K562 (cell line): ENCODE measurements at regions not wholly inside any gene's neighbourhood (a gene's known extent, or its start where the extent isn't known, plus 50 kb on each side); places are given as distances from the start of the nearest gene placed in this dataset.

Experiments used
- ATAC-seq: fragments of 200-7000 bp; cut with Tn5 transposase; 3 replicates; pipeline ENCODE4 v1.9.1; 2020; ENCODE audit warnings: moderate library complexity
- BruUV-seq: library from RNA; stranded (reverse); fragments of 400-500 nt; replicated peaks from 2 replicates; lab custom pipeline; 2021; lab: Mats Ljungman, UMichigan
- CTCF ChIA-PET: fragments of 300-600 bp; formaldehyde crosslinking; extraction: SDS; loops from one replicate; lab custom pipeline; 2021; ENCODE audit warnings: low intra/inter-chr PET ratio; lab: Yijun Ruan, JAX
- POLR2A ChIA-PET: fragments of 300-600, 350-650 bp; sonication (Branson Sonifier 250); formaldehyde crosslinking; extraction: SDS; loops from one replicate; lab custom pipeline; 2021; ENCODE audit warnings: antibody characterized with exemption, inconsistent platforms; lab: Yijun Ruan, JAX
- DNase-seq, 4 experiments: peaks; one replicate each; pipeline versions ENCODE4 v3.0.0 to v3.0.0-alpha.2; 2011 to 2018; ENCODE audit warnings: low spot score in 3 of 4, mixed read lengths in 3 of 4; ENCODE audit errors: extremely low read depth in 1 of 4
- FAIRE-seq: peaks from 2 replicates; lab custom pipeline; 2011; peaks lifted over from hg19 to GRCh38; lab: Jason Lieb, UNC
- H2AFZ ChIP-seq: 2 replicates; pipeline ENCODE4 v1.6.0; 2011; ENCODE audit warnings: low read depth, low read length, control low read depth, inconsistent platforms
- H3K27ac ChIP-seq: fragments of 200-600 bp; 3 replicates; pipeline ENCODE4 v1.8.0; 2011; ENCODE audit warnings: low read depth, mild to moderate bottlenecking, control low read depth, inconsistent platforms, low read length, moderate library complexity, mixed read lengths; ENCODE audit errors: extremely low read depth
- H3K27me3 ChIP-seq, 2 experiments: fragments of 300-600 bp in 1 of 2; 2 replicates in 1 of 2; 3 replicates in 1 of 2; pipeline versions ENCODE4 v1.6.0 to v1.8.0; 2011; ENCODE audit warnings: inconsistent platforms in 2 of 2, low read length in 2 of 2, mild to moderate bottlenecking in 1 of 2, mixed read lengths in 1 of 2, moderate library complexity in 1 of 2; ENCODE audit not compliant: control insufficient read depth in 2 of 2, insufficient read depth in 2 of 2
- H3K36me3 ChIP-seq: fragments of 300-600 bp; 3 replicates; pipeline ENCODE4 v1.8.0; 2011; ENCODE audit warnings: mild to moderate bottlenecking, low read length, inconsistent platforms; ENCODE audit not compliant: control insufficient read depth, insufficient read depth
- H3K4me1 ChIP-seq, 2 experiments: fragments of 200-600 bp in 1 of 2; replicated peaks in 1 of 2; 2 replicates in 1 of 2; 3 replicates in 1 of 2; pipeline versions ENCODE4 v1.5.1 to v1.8.0; 2011; ENCODE audit warnings: inconsistent platforms in 2 of 2, low read length in 2 of 2, mild to moderate bottlenecking in 1 of 2, mixed read lengths in 1 of 2, moderate library complexity in 1 of 2; ENCODE audit not compliant: control insufficient read depth in 2 of 2, insufficient read depth in 2 of 2
- H3K4me2 ChIP-seq: 2 replicates; pipeline ENCODE4 v1.6.1; 2011; ENCODE audit warnings: low read length, control low read depth, inconsistent platforms, mixed read lengths; ENCODE audit not compliant: insufficient read depth
- H3K4me3 ChIP-seq: fragments of 200-600 bp; sonication (generic), shearing (Covaris generic); 2 replicates; pipeline ENCODE4 v1.5.1; 2016; ENCODE audit warnings: control low read depth, inconsistent platforms
- H3K79me2 ChIP-seq: fragments of 200-600 bp; 3 replicates; pipeline ENCODE4 v1.8.0; 2011; ENCODE audit warnings: low read length, inconsistent platforms; ENCODE audit not compliant: control insufficient read depth, insufficient read depth
- H3K9ac ChIP-seq, 2 experiments: 2 replicates each; pipeline versions ENCODE4 v1.6.0 to v1.6.1; 2011; ENCODE audit warnings: low read depth in 2 of 2, low read length in 2 of 2, control low read depth in 1 of 2, inconsistent platforms in 1 of 2, mild to moderate bottlenecking in 1 of 2, mixed read lengths in 1 of 2; ENCODE audit not compliant: insufficient read depth in 1 of 2
- H3K9me1 ChIP-seq: one replicate; pipeline ENCODE4 v1.6.0; 2011; ENCODE audit warnings: inconsistent platforms, mild to moderate bottlenecking, low read length, moderate library complexity; ENCODE audit not compliant: control insufficient read depth, insufficient read depth
- H3K9me3 ChIP-seq: replicated peaks from 2 replicates; pipeline ENCODE4 v1.5.1; 2011; ENCODE audit warnings: low read depth, low read length, inconsistent platforms; ENCODE audit not compliant: control insufficient read depth, insufficient read depth
- H4K20me1 ChIP-seq: replicated peaks from 2 replicates; pipeline ENCODE4 v1.6.1; 2011; ENCODE audit warnings: low read length, inconsistent platforms, mixed read lengths; ENCODE audit not compliant: control insufficient read depth, insufficient read depth
- ATF4 ChIP-seq: fragments of 450-650 bp; formaldehyde crosslinking; IDR thresholded peaks from 2 replicates; pipeline ENCODE4 v1.4.0; 2022; ENCODE audit warnings: mild to moderate bottlenecking, moderate library complexity
- EP400 ChIP-seq: fragments of 450-650 bp; IDR thresholded peaks from 2 replicates; pipeline ENCODE4 v1.6.1; 2017; ENCODE audit warnings: antibody characterized with exemption, mild to moderate bottlenecking, moderate library complexity
- GATAD2A ChIP-seq: fragments of 450-650 bp; IDR thresholded peaks from 2 replicates; pipeline ENCODE4 v1.6.1; 2017
- MTA1 ChIP-seq: fragments of 450-650 bp; IDR thresholded peaks from 2 replicates; pipeline ENCODE4 v1.6.1; 2017; ENCODE audit warnings: borderline replicate concordance
- NFATC3 ChIP-seq: fragments of 450-650 bp; IDR thresholded peaks from 2 replicates; pipeline ENCODE4 v1.6.1; 2017; ENCODE audit warnings: mild to moderate bottlenecking
- NFYB ChIP-seq: IDR thresholded peaks from 2 replicates; pipeline ENCODE4 v1.6.1; 2011; ENCODE audit warnings: mild to moderate bottlenecking, moderate library complexity; ENCODE audit not compliant: insufficient read length; ENCODE audit errors: extremely low read depth
- NR3C1 ChIP-seq: sonication (generic); formaldehyde crosslinking; IDR thresholded peaks from 2 replicates; pipeline ENCODE4 v1.8.1; 2022; ENCODE audit warnings: missing genetic modification reagents
- RERE ChIP-seq: sonication (generic); formaldehyde crosslinking; IDR thresholded peaks from 2 replicates; pipeline ENCODE4 v1.8.0; 2023; ENCODE audit warnings: missing genetic modification reagents, mild to moderate bottlenecking, borderline replicate concordance
- RFX1 ChIP-seq: fragments of 450-650 bp; IDR thresholded peaks from 2 replicates; pipeline ENCODE4 v1.6.1; 2016; ENCODE audit warnings: mild to moderate bottlenecking, moderate library complexity
- TCF7 ChIP-seq: sonication (generic); IDR thresholded peaks from 2 replicates; pipeline ENCODE4 v1.6.1; 2016; ENCODE audit warnings: antibody characterized with exemption, borderline replicate concordance
- ZFP36 ChIP-seq: fragments of 150-350 bp; IDR thresholded peaks from 2 replicates; pipeline ENCODE4 v1.6.1; 2018; ENCODE audit warnings: low read length, low read depth; ENCODE audit not compliant: partially characterized antibody
- ZNF175 ChIP-seq: fragments of 200-800 bp; sonication (Bioruptor generic); IDR thresholded peaks from 2 replicates; pipeline ENCODE4 v1.6.1; 2016; ENCODE audit warnings: low read depth, mild to moderate bottlenecking, missing genetic modification characterization, missing compliant biosample characterization
- ZNF449 ChIP-seq: fragments of 250-450 bp; sonication (Bioruptor Pico); IDR thresholded peaks from 2 replicates; pipeline ENCODE4 v1.8.0; 2022; ENCODE audit warnings: moderate library complexity, mild to moderate bottlenecking, inconsistent platforms
- WGBS: fragments of 100-300 bp; shearing (Covaris generic); methylation state at CpG from one replicate; pipeline ENCODE4 v1.1.6; 2016; ENCODE audit warnings: low coverage, mixed read lengths; ENCODE audit not compliant: insufficient coverage; ENCODE audit errors: missing lambda C conversion rate; 5-methylcytosine and 5-hydroxymethylcytosine counted together
- in situ Hi-C: fragments of 300-500 bp; cut with MboI; formaldehyde crosslinking; loops from 4 replicates; pipeline ENCODE4 v1.15.0; 2018; ENCODE audit warnings: inconsistent platforms, mixed read lengths
- intact Hi-C: fragments of 100-400 bp; cut with micrococcal nuclease; formaldehyde crosslinking; loops from 2 replicates; pipeline ENCODE4 v1.14.2; 2022

- 0% methylated on average over 3 of the region's 3 CpGs for WGBS
- Histone ChIP-seq H3K9me1 (no peaks in the 10 kb centered on the region), H3K27ac (no peak overlapping the region), H3K36me3 (no peaks in the 10 kb centered on the region), H3K4me1 (no peaks in the 10 kb centered on the region), H2AFZ (no peak overlapping the region), H4K20me1 (peaks cover 5% of the 10 kb centered on the region; the same call in 1 of the 2 replicates), H3K27me3 (no peaks in the 10 kb centered on the region), H3K4me2 (no peak overlapping the region), H3K79me2 (no peaks in the 10 kb centered on the region), H3K9me3 (no peaks in the 10 kb centered on the region), H3K4me3 (no peak overlapping the region), H3K9ac (no peak overlapping the region)
- ChIA-PET POLR2A (no interaction called here), CTCF (no interaction called here)
- TF ChIP-seq TCF7 = no peak
- no peak for TF ChIP-seq ATF4 (CRISPR knock-in tag)
- no peak for TF ChIP-seq ZFP36
- TF ChIP-seq ZNF175 = no peak
- TF ChIP-seq GATAD2A = no peak
- TF ChIP-seq RERE (CRISPR knock-in tag) = no peak
- TF ChIP-seq ZNF449 (CRISPR knock-in tag) = no peak
- TF ChIP-seq NFATC3 = no peak
- no peak for TF ChIP-seq NR3C1
- no peak for TF ChIP-seq RFX1
- TF ChIP-seq NFYB = no peak
- TF ChIP-seq MTA1 = no peak
- no peak for TF ChIP-seq EP400
- in situ Hi-C loops = loop anchor here (25.0 kb wide), 1 partner anchor 261 kb away; no protein-coding TSS in a partner anchor
- FAIRE-seq = no peak
- no peak for ATAC-seq
- DNase-seq = no peak
- no TSS peak for BruUV-seq
- intact Hi-C loops = no loop called here
These were observed 123.5 kb downstream of the RASGEF1B start for GRCh38 chr4:81348086-81348777.
